Heart left ventricle (tissue), 16 donors: ENCODE measurements at regions not wholly inside any gene's neighbourhood (a gene's known extent, or its start where the extent isn't known, plus 50 kb on each side); places are given as distances from the start of the nearest gene placed in this dataset.

Source experiments
- ATAC-seq, 4 donors: fragments of 200-7000 bp; cut with Tn5 transposase; one replicate each; pipeline ENCODE4 v1.9.1; 2020 to 2022; ENCODE audit warnings: moderate library complexity in 4 of 4, mild to moderate bottlenecking in 3 of 4, moderate number of reproducible peaks in 1 of 4
- DNase-seq, 5 donors: peaks; one replicate each; pipeline ENCODE4 v3.0.0-alpha.2; 2020
- H3K27ac ChIP-seq, 12 donors: fragments of 200-600 bp; sonication (generic) in 4 of 12; one replicate each; pipeline versions ENCODE4 v1.5.0 to v1.8.0; 2016 to 2022; ENCODE audit warnings: mild to moderate bottlenecking in 2 of 12
- H3K27me3 ChIP-seq, 9 donors: fragments of 200-600 bp; sonication (generic) in 2 of 9; one replicate each; pipeline versions ENCODE4 v1.5.1 to v1.8.0; 2016 to 2022; ENCODE audit warnings: mild to moderate bottlenecking in 3 of 9
- H3K36me3 ChIP-seq, 9 donors: fragments of 200-600 bp; sonication (generic) in 2 of 9; one replicate each; pipeline versions ENCODE4 v1.5.0 to v1.8.0; 2018 to 2022; ENCODE audit warnings: mild to moderate bottlenecking in 2 of 9
- H3K4me1 ChIP-seq, 12 donors: fragments of 200-600 bp; sonication (generic) in 4 of 12; one replicate each; pipeline versions ENCODE4 v1.5.0 to v1.8.0; 2016 to 2022; ENCODE audit warnings: mild to moderate bottlenecking in 3 of 12
- H3K4me3 ChIP-seq, 12 donors: fragments of 200-600 bp; sonication (generic) in 4 of 12; one replicate each; pipeline versions ENCODE4 v1.5.0 to v1.8.0; 2017 to 2022; ENCODE audit warnings: mild to moderate bottlenecking in 9 of 12, moderate library complexity in 4 of 12
- H3K9me3 ChIP-seq, 12 donors: fragments of 200-600 bp; sonication (generic) in 4 of 12; one replicate each; pipeline versions ENCODE4 v1.5.0 to v1.8.0; 2016 to 2022; ENCODE audit warnings: mild to moderate bottlenecking in 1 of 12
- CTCF ChIP-seq, 12 donors: fragments of 200-600 bp; sonication (generic) in 4 of 12; IDR thresholded peaks; one replicate each; pipeline versions ENCODE4 v1.5.0 to v1.8.0; 2018 to 2022; ENCODE audit warnings: antibody characterized with exemption in 12 of 12, mild to moderate bottlenecking in 5 of 12
- POLR2A ChIP-seq, 2 donors: fragments of 450-650 bp; IDR thresholded peaks; one replicate each; pipeline ENCODE4 v1.6.1; 2017; ENCODE audit warnings: antibody characterized with exemption in 2 of 2, mild to moderate bottlenecking in 2 of 2, moderate library complexity in 2 of 2
- WGBS, 4 donors: extraction: QIAGEN DNeasy Blood & Tissue Kit in 2 of 4; methylation state at CpG; one replicate each; pipeline versions ENCODE4 v1.1.5 to v1.1.7; 2013 to 2018; 5-methylcytosine and 5-hydroxymethylcytosine counted together
- intact Hi-C, 10 donors: fragments of 100-400 bp; cut with DNase I; formaldehyde crosslinking; loops; one replicate each; pipeline versions ENCODE4 v1.11.1 to v1.14.2; 2022
- donor health status: ischemic (EF 13 %, LVEDD 7.1; RV severe dilation, severe dysfunction).
- donor health status: healthy with polysubstance abuse.
- donor health status: DM: no; HTN: yes; CAD: no.
- donor health status: DM: no; HTN: no; CAD: no.
- donor health status: ischemic (EF 25% LVEDD 6.9; RV normal size, moderate dysfunction).
- donor health status: ischemic (EF 25% LVEDD 5.7; RV mildly dilated, moderate dysfunction).
- donor health status: healthy.
- donor health status: DM: yes; HTN: yes; CAD: no.
- donor health status: ischemic (EF 35%, LVEDD 5.7; RV mildly dilated, moderate dysfunction).
- donor health status: nonischemic (EF 11% LVEDD 7.7; RV severe dilation, severe dysfunction).
- donor health status: DM: yes; HTN: yes; CAD: no.
- donor health status: PGD.
- donor health status: ischemic (EF 29% LVEDD 5.4; RV normal size, mild dysfunction).
- donor health status: nonischemic (EF 23%, LVEDD 6.1; RV moderate dilation, normal function).

GRCh38 chr6:104486035-104486434 lies 373.7 kb downstream of the HACE1 start:
- TF ChIP-seq POLR2A (IDR thresholded peaks at IDR 0.05) (no peak), CTCF (IDR thresholded peaks at IDR 0.05) (no peak)
- Histone ChIP-seq H3K27ac (no peak overlapping the region), H3K36me3 (no peaks in the 10 kb centered on the region), H3K4me1 (no peaks in the 10 kb centered on the region), H3K4me3 (no peak overlapping the region), H3K9me3 (no peaks in the 10 kb centered on the region), H3K27me3 (peaks cover 0 to 8% (median 0%) of the 10 kb centered on the region in 9 donors)
- WGBS, 4 donors = 66 to 77% (median 71%) methylated on average over 3 of the region's 3 CpGs
- intact Hi-C loops = no loop called here
- DNase-seq (no peak), ATAC-seq (no peak)

DNA sequence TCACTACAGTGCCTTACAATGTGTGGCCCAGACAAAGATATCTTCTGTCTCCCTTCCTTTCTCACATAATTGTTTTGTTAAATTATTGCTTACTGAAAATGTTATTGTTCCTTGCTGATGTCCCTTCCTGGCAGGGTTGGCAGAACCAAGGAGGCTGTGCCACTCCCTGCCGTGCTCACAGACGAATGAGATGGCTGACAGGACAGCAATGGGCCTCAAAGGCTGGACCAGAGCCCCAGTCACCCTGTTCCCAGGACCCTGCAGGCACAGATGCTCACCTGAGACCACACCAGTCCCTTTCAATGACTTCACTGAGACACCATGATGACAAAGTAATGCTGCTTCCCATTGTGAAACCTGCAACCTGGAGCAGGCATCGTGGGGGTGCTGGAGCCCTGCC lies 375.1 kb downstream of the HACE1 start:
- 68 to 89% (median 74%) methylated on average over 3 of the region's 3 CpGs for whole genome bisulfite sequencing, 4 donors
- Histone ChIP-seq H3K4me3 (no peak overlapping the region), H3K9me3 (no peaks in the 10 kb centered on the region), H3K36me3 (no peaks in the 10 kb centered on the region), H3K27ac (no peak overlapping the region), H3K27me3 (peaks cover 0 to 8% (median 0%) of the 10 kb centered on the region in 9 donors), H3K4me1 (no peaks in the 10 kb centered on the region)
- no peak for TF ChIP-seq POLR2A (IDR thresholded peaks at IDR 0.05)
- no peak for TF ChIP-seq CTCF (IDR thresholded peaks at IDR 0.05)
- intact Hi-C loops = no loop called here
- DNase-seq = no peak
- no peak for ATAC-seq

DNA sequence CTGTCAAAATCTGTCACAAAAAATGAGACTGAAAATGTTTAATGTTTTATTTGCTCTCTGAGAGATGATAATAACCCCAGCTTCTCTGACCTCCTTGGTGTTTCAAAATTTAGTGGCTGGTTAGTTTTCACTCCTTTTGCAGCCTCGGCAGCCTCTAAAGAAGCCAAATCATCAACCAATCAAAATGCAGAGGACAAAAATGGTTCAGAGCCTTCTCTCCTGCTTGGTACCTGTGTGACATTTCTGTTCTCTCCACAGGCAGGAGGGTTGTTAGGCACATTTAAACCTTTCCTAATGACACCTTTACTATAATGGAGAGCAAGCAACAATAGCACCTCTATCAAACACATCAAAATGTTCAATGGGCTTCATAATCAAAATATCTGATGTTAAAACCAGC lies 375.5 kb downstream of the HACE1 start:
- no peak overlapping the region for H3K4me3 ChIP-seq
- no peak for ATAC-seq
- H3K27me3 ChIP-seq = peaks cover 0 to 8% (median 0%) of the 10 kb centered on the region in 9 donors
- TF ChIP-seq POLR2A (IDR thresholded peaks at IDR 0.05) = no peak
- no peak for TF ChIP-seq CTCF (IDR thresholded peaks at IDR 0.05)
- no peak overlapping the region for H3K27ac ChIP-seq
- WGBS, 4 donors = 31 to 54% (median 49%) methylated on average over 1 of the region's 1 CpG
- no peaks in the 10 kb centered on the region for H3K4me1 ChIP-seq
- H3K36me3 ChIP-seq = no peaks in the 10 kb centered on the region
- DNase-seq = no peak
- H3K9me3 ChIP-seq = no peaks in the 10 kb centered on the region
- intact Hi-C loops = no loop called here

DNA sequence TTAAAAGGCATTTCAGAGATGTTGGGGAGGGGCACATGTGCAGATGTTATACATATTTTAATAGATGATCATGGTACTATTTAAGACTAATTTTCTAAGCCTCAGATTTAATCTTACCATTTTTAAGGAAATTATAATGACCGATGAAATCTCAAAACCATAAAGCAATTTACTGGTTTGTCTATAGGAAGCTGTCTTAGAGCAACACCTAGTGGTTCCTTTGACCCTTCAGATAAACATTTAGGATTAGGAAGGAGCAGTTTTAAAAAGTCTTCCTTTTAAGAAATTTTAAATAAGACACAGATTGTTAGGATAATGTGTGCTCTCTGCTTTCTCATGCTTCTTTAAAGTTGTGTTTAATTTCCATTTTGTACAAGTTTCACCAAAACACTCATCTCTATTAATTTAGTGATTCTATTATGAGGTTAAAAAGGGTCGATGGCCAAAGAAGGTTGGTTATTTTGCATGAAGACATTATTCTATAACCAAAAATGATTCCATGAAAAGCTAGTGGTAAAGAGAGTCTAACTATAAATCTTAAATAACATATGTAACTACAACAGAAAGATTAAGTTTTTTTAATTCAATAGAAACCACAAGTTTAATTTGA lies 376.4 kb downstream of the HACE1 start:
- peak in 4 of 12 donors; percentile 5 to 23 (median 20) for TF ChIP-seq CTCF (IDR thresholded peaks at IDR 0.05)
- no peak for TF ChIP-seq POLR2A (IDR thresholded peaks at IDR 0.05)
- 15 to 25% (median 21%) methylated on average over 2 of the region's 2 CpGs for WGBS, 4 donors
- intact Hi-C loops = no loop called here

More for the DNA sequence above, 376.4 kb downstream of the HACE1 start:
- peaks cover 0 to 8% (median 0%) of the 10 kb centered on the region in 9 donors for H3K27me3 ChIP-seq
- no peak for ATAC-seq
- H3K4me3 ChIP-seq = no peak overlapping the region
- no peaks in the 10 kb centered on the region for H3K4me1 ChIP-seq
- H3K27ac ChIP-seq = no peak overlapping the region
- H3K36me3 ChIP-seq = no peaks in the 10 kb centered on the region
- DNase-seq = no peak
- no peaks in the 10 kb centered on the region for H3K9me3 ChIP-seq
